ENCODE measurements at regions not wholly inside any gene's neighbourhood (a gene's known extent, or its start where the extent isn't known, plus 50 kb on each side); places are given as distances from the start of the nearest gene placed in this dataset.

GRCh38 chr3:103085465-103085864 is 650.6 kb downstream of the ZPLD1 start:
- intact Hi-C loops (cut with micrococcal nuclease): no loop called here
- Mint-ChIP-seq H3K36me3 (ENCODE audit: insufficient read depth, unreplicated experiment) (no peaks in the 10 kb centered on the region), H3K4me3 (ENCODE audit: unreplicated experiment) (no peak overlapping the region), H3K4me1 (ENCODE audit: insufficient read depth, unreplicated experiment) (no peaks in the 10 kb centered on the region), H3K27me3 (ENCODE audit: insufficient read depth, unreplicated experiment) (peaks cover 13% of the 10 kb centered on the region), H3K9me3 (ENCODE audit: unreplicated experiment) (no peaks in the 10 kb centered on the region), H3K27ac (ENCODE audit: low read depth, unreplicated experiment) (no peak overlapping the region)
- BruUV-seq (replicated peaks): no TSS peak
- POLR2A ChIA-PET: no interaction called here
- TF ChIP-seq CTCF (IDR thresholded peaks at IDR 0.05; ENCODE audit: unreplicated experiment): no peak
- no peak for DNase-seq (ENCODE audit: unreplicated experiment)
- CTCF ChIA-PET: no interaction called here

GRCh38 chr3:103089758-103090157 is 654.9 kb downstream of the ZPLD1 start:
- H3K27ac Mint-ChIP-seq (ENCODE audit: low read depth, unreplicated experiment): no peak overlapping the region
- no peaks in the 10 kb centered on the region for H3K4me1 Mint-ChIP-seq (ENCODE audit: insufficient read depth, unreplicated experiment)
- intact Hi-C loops (cut with micrococcal nuclease): no loop called here
- H3K4me3 Mint-ChIP-seq (ENCODE audit: unreplicated experiment): no peak overlapping the region
- no peak for DNase-seq (ENCODE audit: unreplicated experiment)
- no peaks in the 10 kb centered on the region for H3K9me3 Mint-ChIP-seq (ENCODE audit: unreplicated experiment)
- ChIA-PET POLR2A (no interaction called here), CTCF (no interaction called here)
- no peaks in the 10 kb centered on the region for H3K36me3 Mint-ChIP-seq (ENCODE audit: insufficient read depth, unreplicated experiment)
- H3K27me3 Mint-ChIP-seq (ENCODE audit: insufficient read depth, unreplicated experiment): peaks cover 14% of the 10 kb centered on the region
- no peak for TF ChIP-seq CTCF (IDR thresholded peaks at IDR 0.05; ENCODE audit: unreplicated experiment)
- no TSS peak for BruUV-seq (replicated peaks)

GRCh38 chr3:103105206-103105605 is 670.4 kb downstream of the ZPLD1 start:
- intact Hi-C loops (cut with micrococcal nuclease): no loop called here
- POLR2A ChIA-PET: no interaction called here
- no TSS peak for BruUV-seq (replicated peaks)

GRCh38 chr3:103112273-103112672 is 677.5 kb downstream of the ZPLD1 start:
- H3K4me3 Mint-ChIP-seq (ENCODE audit: unreplicated experiment): no peak overlapping the region
- peaks cover 12% of the 10 kb centered on the region for H3K27me3 Mint-ChIP-seq (ENCODE audit: insufficient read depth, unreplicated experiment)
- intact Hi-C loops (cut with micrococcal nuclease): no loop called here
- no peak overlapping the region for H3K27ac Mint-ChIP-seq (ENCODE audit: low read depth, unreplicated experiment)
- ChIA-PET CTCF (no interaction called here), POLR2A (no interaction called here)
- BruUV-seq (replicated peaks): no TSS peak
- no peaks in the 10 kb centered on the region for H3K9me3 Mint-ChIP-seq (ENCODE audit: unreplicated experiment)
- TF ChIP-seq CTCF (IDR thresholded peaks at IDR 0.05; ENCODE audit: unreplicated experiment): no peak
- no peak for DNase-seq (ENCODE audit: unreplicated experiment)
- no peaks in the 10 kb centered on the region for H3K36me3 Mint-ChIP-seq (ENCODE audit: insufficient read depth, unreplicated experiment)
- H3K4me1 Mint-ChIP-seq (ENCODE audit: insufficient read depth, unreplicated experiment): no peaks in the 10 kb centered on the region

More at GRCh38 chr3:103105206-103105605, 670.4 kb downstream of the ZPLD1 start:
- Mint-ChIP-seq H3K4me3 (ENCODE audit: unreplicated experiment) (no peak overlapping the region), H3K27ac (ENCODE audit: low read depth, unreplicated experiment) (no peak overlapping the region), H3K9me3 (ENCODE audit: unreplicated experiment) (no peaks in the 10 kb centered on the region), H3K4me1 (ENCODE audit: insufficient read depth, unreplicated experiment) (no peaks in the 10 kb centered on the region), H3K27me3 (ENCODE audit: insufficient read depth, unreplicated experiment) (peaks cover 53% of the 10 kb centered on the region), H3K36me3 (ENCODE audit: insufficient read depth, unreplicated experiment) (no peaks in the 10 kb centered on the region)
- CTCF ChIA-PET: no interaction called here
- no peak for DNase-seq (ENCODE audit: unreplicated experiment)
- no peak for TF ChIP-seq CTCF (IDR thresholded peaks at IDR 0.05; ENCODE audit: unreplicated experiment)
